Activated naive CD4-positive, alpha-beta T cell treated with Interleukin-2 at 50 U/mL for 16 hours (primary cell): ENCODE measurements at regions not wholly inside any gene's neighbourhood (a gene's known extent, or its start where the extent isn't known, plus 50 kb on each side); places are given as distances from the start of the nearest gene placed in this dataset.

Experiments used
- DNase-seq: peaks from one replicate; pipeline ENCODE4 v3.0.0-alpha.2; 2020

DNA sequence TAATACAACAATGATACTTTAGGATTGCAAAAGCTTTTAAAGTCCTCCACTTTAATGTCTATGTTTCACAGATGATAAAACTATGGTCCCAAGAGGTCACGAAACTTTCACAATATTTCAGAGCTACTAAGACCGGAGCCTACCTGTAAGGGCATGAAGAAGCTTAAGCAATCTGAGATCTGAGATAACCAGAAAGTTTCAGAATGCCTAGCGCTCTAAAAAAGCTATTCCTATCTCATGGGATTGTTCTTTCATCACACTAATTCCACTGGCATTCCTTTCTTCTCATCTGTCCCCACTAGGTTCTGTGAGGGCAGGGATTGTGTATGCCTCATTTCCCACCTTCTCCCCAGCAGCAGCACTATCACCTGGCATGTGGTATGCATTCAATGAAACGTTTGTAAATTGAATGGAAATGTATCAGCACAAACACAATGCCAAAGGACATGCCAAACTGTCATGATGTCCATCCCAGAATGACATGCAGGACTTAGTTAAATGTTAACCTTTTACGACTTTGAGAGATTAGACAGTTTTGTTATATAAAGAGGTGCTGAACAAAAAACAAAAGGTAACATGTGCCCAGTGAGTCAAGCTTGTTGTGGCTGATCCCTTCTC, 104.7 kb upstream of the NR2F2 start:
- no peak for DNase-seq

DNA sequence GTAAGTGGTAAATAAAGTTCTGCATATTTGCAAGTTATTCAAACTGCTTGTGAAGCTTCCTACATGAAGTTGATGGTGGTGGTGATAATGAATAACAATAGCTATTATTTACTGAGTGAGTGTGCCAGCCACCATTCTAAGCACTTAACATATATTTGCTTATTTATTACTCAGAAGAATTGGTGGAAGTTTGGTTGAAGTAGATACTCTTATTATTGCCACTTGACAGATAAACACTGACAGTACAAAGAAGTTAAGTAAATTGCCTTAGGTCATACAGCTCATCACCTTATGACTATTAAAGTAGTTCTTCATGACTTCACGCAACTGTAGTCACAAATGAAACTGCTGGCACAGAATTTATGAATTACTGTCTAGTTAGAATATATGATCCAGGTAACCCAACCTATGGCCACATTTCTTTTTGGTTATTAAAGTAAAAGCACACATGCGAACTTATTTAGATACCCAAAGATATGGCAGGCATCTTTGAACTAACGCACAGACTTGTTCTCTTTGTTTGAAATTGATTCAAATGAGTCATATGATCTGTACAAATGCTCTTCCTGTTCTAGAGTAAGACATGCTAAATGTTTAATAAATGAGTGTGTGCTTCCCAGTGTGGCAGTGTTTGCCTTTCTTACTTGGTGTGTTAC, 99.8 kb upstream of the NR2F2 start:
- no peak for DNase-seq

DNA sequence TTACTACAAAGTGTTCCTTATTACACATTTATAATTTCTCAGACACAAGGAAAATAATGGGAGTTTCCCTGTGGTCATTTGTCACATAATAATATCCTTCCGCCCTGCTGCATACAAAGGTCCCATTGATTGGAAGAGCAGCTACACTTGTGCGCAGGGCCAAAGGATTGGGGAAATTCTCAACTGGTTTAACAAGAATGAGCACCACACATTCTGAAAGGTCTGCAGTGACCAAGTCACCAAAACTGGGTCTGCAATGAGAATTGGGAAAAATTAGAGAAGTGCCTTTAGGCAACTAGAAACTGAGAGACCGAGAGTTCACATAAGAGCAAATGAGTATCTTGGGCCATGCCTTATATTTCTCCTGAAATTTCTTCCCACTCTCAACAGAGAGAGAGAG, 98.2 kb upstream of the NR2F2 start:
- DNase-seq = no peak

DNA sequence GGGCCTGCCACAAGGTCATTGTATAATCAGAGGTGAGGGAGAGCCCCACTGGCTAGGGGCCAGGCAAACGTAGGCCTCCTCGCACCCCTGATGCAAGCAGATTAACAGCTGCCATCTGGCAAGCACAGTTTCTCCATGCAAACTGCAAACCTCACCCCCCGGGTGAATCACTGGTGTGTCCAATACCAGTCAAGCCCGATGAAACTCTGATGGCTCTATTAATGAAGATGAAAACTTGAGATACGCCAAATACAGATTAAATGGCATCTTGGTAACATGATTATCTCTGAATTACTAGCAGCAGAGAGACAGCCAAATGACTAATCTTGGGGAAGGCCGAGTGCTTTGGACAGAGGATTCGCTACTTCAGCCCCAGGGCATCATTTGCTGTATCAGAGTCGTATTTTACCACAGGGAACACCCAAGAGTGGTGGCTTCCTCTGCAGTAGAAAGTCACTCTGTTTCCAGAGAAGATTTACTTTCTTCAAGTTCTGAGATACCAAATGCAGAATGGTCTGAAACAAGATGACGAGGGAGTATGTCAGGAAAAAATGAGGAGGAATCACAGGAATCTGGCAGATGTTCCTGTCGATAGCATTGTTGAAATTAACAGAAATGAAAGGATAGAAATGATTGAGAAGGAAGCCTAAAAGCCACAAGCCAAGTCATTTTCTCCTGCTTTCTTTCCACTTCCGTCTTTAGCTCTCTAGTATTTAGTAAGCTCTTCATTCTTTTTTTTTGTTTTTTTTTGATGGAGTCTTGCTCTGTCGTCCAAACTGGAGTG, 96.2 kb upstream of the NR2F2 start:
- DNase-seq = no peak

DNA sequence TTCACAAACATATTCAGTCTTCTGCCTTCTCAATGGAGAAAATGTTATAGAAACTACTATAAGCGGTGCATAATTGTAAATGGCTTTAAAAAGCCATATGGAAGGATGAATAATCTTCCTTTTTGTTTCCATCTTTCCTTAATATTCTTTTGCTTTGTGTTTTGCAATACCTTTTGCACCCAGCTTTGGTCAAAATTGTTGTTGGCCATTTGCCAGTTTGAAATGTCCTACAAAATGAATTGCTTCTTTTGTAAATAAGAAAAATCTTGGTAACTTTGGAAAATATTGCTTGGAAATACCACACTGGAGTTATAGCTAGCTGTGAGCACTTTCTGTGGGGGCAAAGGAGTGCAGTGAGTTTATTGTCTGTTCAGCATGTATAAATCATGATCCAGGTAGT, 93.5 kb upstream of the NR2F2 start:
- no peak for DNase-seq

DNA sequence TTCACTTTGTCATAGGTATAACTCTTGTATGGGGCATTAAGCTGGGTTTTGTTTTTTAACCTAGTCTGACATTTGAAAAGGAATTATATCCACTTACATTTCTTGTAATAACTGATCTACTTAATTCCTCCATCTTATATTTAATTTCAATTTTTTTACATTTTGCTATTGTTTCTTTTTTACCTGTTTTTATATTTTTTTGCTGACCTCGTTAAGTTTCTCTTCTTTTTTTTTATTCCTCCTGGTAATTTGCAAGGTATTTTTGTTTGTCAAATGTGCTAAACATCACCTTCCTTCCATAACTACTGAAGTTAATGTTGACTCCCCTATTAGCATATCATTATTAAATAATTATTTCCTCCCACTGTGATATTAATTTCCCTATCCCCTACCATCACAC, 87.7 kb upstream of the NR2F2 start:
- no peak for DNase-seq

DNA sequence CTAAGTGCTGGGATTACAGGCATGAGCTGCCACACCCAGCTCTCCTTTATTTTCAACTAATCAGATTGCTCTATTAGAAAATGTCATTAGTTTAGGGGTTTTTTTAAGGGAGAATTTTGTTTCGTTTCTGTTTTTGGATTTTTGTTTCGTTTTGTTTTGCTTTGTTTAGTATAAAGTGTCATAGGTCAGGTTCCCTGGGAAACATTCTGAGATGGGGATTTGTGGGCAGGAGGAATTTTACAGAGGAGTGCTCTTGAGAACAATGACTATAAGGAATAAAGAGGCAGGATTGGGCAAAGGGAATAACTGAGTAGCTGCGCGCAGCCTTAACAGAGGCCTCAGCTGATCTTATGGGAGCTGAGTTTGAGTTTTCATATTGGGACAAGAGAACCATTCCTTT, 86.8 kb upstream of the NR2F2 start:
- DNase-seq = no peak

DNA sequence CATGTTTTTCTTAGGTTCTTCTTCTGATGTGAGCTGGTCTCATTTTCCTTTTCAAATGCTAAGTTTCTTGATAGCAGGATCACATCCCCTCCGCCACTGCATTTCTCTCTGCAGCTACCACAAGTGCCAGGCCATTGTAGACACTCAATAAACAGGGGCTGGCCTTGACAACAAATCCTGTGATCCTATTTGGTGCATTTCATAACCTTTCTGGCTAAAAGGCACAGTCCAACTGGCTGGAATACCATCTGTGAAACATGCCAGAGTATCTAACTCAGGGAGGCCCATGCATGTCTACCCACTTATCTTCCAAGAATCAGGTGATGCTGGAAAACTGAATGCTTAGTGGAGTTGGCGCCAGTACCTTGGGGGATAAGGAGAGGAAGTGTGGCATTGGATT, 85.2 kb upstream of the NR2F2 start:
- DNase-seq = no peak

DNA sequence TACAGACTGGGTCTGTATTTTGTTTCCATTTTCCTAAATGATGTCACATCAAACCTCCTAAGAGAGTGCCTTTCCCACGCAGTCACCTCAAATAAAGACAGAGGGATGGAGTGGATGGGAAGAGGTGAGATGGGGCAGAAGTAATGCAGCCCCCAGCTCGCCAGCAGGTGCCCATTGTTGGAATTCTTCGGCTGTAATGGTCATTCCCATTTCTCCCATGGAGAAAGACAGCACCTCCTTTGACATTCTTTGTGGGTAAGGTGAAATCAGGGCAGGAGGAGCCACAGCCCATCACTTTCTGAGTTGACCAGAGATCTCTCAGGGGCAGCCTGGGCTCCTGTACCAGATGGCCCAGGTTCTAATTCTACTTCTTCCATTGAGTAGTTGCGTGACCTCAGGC, 84.4 kb upstream of the NR2F2 start:
- DNase-seq = no peak

DNA sequence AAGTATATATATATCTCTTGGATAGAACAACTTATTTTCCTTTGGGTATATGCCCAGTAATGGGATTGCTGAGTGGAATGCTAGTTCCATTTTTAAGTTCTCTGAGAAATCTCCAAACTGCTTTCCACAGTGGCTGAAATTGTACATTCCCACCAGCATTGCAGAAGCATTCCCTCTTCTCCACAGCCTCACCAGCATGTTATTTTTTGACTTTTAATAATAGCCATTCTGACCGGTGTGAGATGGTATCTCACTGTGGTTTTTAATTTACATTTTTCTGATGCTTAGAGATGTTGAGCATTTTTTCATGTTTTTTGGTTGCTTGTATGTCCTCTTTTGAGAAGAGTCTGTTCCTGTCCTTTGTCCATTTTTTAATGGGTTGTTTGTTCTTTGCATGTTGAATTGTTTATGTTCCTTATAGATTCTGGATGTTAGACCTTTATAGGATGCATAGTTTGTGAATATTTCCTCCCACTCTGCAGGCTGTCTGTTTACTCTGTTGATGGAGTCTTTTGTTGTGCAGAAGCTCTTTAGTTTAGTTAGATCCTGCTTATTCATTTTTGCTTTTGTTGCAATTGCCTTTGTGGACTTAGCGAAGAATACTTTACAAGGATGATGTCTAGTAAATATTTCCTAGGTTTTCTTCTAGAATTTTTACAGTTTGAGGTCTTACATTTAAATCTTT, 82.7 kb upstream of the NR2F2 start:
- no peak for DNase-seq

DNA sequence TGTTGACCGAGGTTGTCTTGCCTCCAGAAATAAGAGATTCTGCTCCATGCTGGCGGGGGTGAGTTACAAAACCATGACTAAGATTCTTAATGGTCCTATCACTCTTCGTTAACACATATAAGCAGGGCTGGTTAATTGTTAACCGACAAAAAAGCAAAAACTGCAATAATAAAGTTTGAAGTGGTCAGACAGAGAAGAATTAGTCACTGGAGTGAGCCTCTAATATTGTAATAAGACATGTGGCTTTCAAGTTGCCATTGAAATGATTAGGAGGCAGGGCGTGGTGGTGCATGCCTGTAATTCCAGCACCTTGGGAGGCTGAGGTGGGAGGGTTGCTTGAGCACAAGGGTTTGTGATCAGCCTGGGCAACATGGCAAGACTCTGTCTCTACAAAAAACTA, 78.4 kb upstream of the NR2F2 start:
- DNase-seq = no peak

DNA sequence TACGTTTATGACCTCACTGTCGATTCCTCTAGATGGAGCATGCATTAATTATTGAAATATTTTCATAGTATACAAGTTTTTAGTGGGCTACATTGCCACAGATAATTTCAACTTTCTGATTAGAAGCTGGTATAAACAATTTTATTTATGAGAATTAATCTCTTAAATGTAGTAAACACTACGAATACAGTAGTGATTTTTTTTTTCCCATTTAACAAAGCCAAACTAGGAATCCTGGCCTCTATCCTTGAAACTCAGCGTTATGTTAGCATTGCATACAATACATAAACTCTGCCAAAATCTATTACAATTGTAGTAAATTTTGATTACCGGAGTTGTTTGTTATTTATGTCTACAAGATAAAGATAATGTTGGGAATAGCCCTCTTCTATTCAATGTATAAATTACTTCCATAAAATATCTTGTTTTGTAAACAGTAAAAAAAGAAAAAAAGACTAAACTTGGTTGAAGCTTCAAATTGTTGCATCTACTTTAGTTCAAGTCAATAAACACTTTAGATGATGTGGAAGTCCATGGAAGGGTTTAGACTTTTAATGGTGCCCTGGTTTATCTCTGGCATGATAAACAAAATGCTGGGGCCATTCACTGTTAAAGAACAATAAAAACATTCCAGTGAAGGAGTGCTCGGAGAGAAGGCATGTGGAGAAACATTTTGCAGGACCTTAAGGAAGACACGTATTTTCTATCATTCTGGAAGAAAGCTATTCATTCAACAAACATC, 77.3 kb upstream of the NR2F2 start:
- no peak for DNase-seq

DNA sequence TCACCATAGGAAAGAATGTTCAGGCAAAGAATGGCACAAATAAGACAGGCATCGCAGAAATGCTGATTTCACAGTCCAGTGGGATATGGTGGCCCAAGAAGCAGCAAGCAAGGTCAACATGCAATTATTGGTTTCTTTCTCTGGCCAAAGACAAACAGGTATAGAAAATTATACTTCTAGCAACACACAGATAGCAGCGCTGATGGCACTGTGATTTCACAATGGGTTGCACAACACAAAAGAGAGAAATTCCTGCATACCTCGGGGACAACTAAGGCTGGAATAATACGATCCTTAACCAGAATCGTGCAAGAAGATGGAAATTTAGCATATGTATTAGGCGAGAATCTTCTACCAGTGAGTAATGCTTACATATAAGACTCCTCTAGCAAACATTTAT, 76.3 kb upstream of the NR2F2 start:
- no peak for DNase-seq

DNA sequence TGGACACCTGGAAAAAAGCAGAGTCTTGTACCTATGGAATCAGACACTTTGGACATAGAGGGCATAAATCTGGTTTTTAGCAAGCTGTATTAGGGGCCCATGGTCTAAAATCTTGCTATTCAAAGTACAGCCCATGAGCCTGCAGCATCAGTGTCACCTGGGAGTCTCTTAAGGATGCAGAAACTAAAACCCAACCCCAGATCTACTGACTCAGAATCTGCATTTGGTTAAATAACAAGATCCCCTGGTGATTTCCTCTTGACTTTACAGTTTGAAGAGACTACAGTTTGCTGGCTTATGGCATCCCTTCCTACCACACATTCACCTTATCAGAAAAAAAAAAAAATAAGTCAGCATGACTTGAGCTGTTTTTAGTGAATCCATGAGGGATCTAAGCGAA, 74.9 kb upstream of the NR2F2 start:
- no peak for DNase-seq

DNA sequence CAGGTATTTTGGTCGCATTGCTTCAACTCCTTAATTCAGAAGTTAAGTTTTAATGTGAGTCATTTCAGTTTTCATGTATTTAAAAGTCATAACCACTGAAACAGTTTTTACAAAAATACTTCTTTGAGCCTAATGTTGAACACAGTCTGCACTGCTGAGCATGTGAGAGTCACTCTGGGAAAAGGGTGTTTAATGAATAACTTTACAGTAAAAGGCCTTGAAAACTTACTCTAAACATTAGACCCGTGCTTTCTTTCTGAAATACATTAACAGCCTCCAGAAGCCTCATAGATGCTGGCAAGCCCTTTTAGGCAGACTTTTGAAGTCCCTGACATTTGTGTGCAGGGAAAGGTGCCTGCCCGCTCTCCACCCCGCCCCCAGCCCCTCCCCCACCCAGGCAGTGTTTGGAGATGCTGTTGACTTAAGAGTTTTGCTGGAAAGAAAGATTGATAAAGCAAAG, 68.9 kb upstream of the NR2F2 start:
- DNase-seq = no peak

DNA sequence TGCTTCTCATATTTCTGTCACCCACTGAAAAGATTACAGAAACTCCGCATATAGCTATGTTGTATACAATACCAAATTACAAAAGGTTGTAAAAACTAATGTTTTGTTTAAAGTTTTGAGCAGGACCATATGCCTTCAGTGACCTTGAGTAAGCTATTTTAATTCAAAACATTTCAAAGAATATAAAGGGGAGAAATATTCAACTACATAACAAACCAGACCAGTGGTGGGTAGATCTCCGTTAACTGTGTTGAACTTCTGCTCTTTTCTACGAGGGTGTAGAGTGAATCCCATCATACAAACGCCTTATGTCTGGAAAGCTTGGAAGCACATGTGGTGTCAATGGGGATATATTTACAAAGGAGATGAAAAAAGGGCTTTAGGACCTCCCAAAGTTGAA, 68.4 kb upstream of the NR2F2 start:
- DNase-seq = no peak

DNA sequence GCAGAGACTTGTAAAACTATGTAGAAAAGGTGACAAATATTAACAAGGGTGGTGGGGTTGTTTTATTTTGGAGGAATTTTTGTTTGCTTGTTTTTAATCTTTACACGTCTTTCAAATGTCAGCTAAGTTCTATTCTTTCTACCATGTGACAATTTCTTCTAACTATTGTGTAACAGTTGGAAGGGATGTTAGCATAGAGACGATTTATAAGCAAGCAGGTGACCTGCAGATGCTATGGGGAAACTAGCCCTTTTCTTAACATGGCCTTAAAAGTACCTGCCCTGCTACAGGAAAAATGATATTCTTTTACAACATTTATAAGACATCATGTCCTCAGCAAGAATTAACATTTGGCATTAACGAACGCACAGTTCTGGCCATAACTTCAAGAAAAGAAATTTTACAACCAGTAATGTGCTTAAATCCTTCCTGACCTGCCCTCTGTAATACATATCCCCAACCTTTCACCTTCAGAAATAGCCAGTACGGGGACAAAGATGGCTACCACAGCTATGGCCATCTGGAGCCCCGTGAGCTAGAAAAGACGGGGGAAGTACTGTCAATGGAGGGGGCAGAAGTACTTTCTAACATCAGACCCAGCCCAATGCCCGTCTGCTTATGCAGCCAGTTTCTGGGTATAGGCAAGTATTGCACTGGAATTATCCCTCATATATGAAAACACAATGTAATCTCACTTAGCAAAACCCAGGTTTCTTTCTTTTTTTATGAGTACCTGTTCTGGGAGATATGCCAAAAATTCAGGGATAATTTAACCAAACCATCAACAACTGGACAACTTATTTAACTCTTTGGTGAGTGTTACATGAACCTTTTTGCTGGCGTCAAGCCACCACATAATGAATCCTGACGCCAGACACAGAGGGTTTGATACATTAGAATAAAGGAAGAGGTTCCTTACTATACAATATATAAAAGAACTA, 67.7 kb upstream of the NR2F2 start:
- DNase-seq = no peak

DNA sequence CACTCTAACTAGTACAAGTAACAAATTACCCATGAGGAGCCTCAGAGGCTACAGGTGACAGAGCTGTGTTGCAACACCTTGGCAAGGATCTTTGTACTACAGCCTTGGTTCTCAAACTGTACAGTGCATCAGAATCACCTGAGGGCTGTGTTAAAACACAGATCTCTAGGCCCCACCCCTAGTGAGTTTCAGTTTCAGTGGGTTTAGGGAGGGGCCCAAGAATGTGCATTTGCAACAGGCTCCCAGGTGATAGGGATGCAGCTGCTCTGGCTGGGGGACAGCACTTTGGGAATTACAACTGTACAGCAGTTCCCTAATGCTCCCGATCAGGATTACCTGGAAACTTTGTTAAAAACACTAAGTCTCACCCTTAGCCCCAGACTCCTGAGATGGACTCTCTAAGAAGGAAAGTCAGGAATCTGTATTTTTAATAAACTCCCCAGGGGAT, 66.1 kb upstream of the NR2F2 start:
- no peak for DNase-seq

DNA sequence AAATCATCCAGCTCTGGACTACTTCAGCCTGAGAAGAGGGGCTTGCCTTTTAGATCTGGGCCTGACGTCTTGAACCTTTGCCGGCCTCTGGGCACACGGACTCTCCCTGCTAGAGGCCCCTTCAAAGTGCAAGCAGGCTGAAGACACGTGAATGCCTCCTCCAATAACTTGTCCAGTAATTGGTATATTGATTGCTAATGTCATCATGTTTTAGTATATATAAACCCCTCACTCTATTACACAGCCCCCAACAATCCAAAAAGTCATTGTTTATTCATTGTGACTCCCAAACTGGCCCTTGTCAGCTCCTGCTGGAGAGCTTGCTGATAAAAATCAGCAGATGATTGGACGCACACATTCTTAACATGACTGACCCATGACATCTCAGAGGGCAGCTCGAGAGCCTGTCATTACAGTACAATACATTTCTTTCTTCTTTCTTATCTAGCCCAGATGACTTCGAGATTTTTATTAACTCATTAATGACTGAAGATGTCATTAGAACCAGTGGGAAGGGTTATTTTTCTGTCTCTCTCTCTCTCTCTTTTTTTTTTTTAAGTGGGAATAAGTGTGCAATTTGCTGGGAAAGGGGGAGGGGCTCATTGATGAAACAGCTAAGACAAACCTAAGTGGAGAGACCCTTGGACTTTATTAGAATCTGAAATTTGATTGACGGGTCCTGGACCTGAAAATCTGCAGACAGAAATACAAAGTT, 65.5 kb upstream of the NR2F2 start:
- no peak for DNase-seq

DNA sequence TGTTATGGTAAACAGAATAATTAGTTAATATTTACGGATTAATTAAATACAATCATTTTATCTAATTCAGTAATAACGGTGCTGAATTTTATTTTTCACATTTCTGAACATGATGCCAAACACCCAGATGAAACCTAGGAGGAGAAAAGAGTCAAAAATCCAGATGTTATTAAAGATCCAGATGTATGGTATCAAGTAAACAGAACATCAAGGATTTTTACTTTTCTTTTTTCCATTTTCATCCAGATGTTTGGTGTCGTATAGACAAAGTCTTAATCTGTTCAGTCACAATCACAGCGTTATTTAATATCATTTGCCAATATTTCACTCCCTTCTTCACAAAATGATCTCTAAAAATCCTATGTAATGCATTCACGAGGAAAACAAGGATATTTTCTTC, 64.0 kb upstream of the NR2F2 start:
- no peak for DNase-seq

DNA sequence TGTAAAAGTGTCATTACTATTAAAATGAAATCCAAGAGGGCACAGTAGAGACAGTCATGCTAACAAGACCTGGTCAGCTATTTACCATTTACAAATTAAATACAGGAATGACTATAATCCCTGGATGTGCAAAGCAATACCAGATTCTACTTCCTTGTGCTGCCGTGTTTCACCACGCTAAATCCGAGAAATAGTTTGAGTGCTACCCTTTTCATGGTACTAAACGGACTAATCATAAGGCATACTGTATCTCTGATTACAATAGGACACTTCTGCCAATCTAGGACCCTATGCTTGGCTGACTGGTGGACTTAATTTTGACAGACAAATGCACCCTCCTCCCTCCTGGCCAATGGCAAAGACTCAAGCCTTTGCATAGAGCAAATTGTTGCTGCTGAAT, 63.0 kb upstream of the NR2F2 start:
- no peak for DNase-seq
